Tibial nerve (tissue), 3 donors: ENCODE measurements at regions not wholly inside any gene's neighbourhood (a gene's known extent, or its start where the extent isn't known, plus 50 kb on each side); places are given as distances from the start of the nearest gene placed in this dataset.

Experiments used
- POLR2A ChIP-seq, 2 donors: fragments of 450-650 bp; IDR thresholded peaks; one replicate each; pipeline ENCODE4 v1.6.1; 2017; ENCODE audit warnings: antibody characterized with exemption in 2 of 2, mild to moderate bottlenecking in 2 of 2, moderate library complexity in 2 of 2
- TF ChIP-seq, protein P1 (sequence below), 5 experiments: fragments of 200-600 bp in 3 of 5; fragments of 450-650 bp in 2 of 5; sonication (generic) in 3 of 5; IDR thresholded peaks; one replicate each; pipeline ENCODE4 v1.5.1; 2016 to 2019; ENCODE audit warnings: antibody characterized with exemption in 5 of 5, mild to moderate bottlenecking in 3 of 5, moderate library complexity in 2 of 5

DNA sequence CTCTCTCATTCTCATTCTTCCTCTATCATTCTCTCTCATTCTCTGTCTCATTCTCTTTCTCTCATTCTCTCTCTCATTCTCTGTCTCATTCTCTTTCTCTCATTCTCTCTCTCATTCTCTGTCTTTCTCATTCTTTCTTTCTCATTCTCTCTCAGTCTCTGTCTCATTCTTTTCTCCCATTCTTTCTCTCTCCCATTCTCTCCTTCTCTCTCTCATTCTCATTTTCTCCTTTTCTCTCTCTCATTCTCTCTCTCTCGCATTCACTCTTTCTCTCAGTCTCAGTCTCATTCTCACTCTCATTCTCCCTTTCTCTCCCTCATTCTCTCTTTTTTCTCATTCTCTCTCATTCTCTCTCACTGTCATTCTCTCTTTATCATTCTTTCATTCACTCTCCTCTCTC, 152.0 kb upstream of the UQCRFS1 start:
- TF ChIP-seq, protein P1, sequence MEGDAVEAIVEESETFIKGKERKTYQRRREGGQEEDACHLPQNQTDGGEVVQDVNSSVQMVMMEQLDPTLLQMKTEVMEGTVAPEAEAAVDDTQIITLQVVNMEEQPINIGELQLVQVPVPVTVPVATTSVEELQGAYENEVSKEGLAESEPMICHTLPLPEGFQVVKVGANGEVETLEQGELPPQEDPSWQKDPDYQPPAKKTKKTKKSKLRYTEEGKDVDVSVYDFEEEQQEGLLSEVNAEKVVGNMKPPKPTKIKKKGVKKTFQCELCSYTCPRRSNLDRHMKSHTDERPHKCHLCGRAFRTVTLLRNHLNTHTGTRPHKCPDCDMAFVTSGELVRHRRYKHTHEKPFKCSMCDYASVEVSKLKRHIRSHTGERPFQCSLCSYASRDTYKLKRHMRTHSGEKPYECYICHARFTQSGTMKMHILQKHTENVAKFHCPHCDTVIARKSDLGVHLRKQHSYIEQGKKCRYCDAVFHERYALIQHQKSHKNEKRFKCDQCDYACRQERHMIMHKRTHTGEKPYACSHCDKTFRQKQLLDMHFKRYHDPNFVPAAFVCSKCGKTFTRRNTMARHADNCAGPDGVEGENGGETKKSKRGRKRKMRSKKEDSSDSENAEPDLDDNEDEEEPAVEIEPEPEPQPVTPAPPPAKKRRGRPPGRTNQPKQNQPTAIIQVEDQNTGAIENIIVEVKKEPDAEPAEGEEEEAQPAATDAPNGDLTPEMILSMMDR (IDR thresholded peaks at IDR 0.05) = no peak
- TF ChIP-seq POLR2A (IDR thresholded peaks at IDR 0.05) = no peak
